Neuron (in vitro differentiated cells): ENCODE measurements at regions not wholly inside any gene's neighbourhood (a gene's known extent, or its start where the extent isn't known, plus 50 kb on each side); places are given as distances from the start of the nearest gene placed in this dataset.
"Not testable (repeated sequence)": the region's sequence is repeated elsewhere in the genome, so short reads cannot be mapped to it uniquely, and the experiment has no call there.

Source experiments
- H2AFZ ChIP-seq: one replicate; pipeline ENCODE4 v1.6.1; 2013; ENCODE audit warnings: low read depth, mild to moderate bottlenecking, inconsistent platforms, low read length, moderate library complexity
- H3K27me3 ChIP-seq: one replicate; pipeline ENCODE4 v1.6.1; 2013; ENCODE audit warnings: low read length; ENCODE audit not compliant: insufficient read depth
- H3K36me3 ChIP-seq: one replicate; pipeline ENCODE4 v1.6.1; 2013; ENCODE audit warnings: low read length; ENCODE audit not compliant: insufficient read depth
- H3K4me1 ChIP-seq: one replicate; pipeline ENCODE4 v1.6.1; 2013; ENCODE audit warnings: low read length; ENCODE audit not compliant: insufficient read depth
- H3K4me3 ChIP-seq: 2 replicates; pipeline ENCODE4 v1.5.1; 2013; ENCODE audit warnings: mild to moderate bottlenecking, low read length, moderate library complexity
- H3K9me3 ChIP-seq: one replicate; pipeline ENCODE4 v1.6.1; 2013; ENCODE audit warnings: low read length

- no peak overlapping the region for H2AFZ ChIP-seq
- H3K27me3 ChIP-seq: no peaks in the 10 kb centered on the region
- H3K4me3 ChIP-seq: no peak overlapping the region
- H3K9me3 ChIP-seq: no peaks in the 10 kb centered on the region
- H3K36me3 ChIP-seq: no peaks in the 10 kb centered on the region
- peaks cover 2% of the 10 kb centered on the region for H3K4me1 ChIP-seq
Observed at GRCh38 chr10:53699231-53699630, 926.6 kb upstream of the MBL2 start.

GRCh38 chr10:53697038-53697437, 924.5 kb upstream of the MBL2 start:
- H3K36me3 ChIP-seq: no peaks in the 10 kb centered on the region
- no peak overlapping the region for H3K4me3 ChIP-seq
- H3K27me3 ChIP-seq: no peaks in the 10 kb centered on the region
- H3K4me1 ChIP-seq: no peaks in the 10 kb centered on the region
- no peaks in the 10 kb centered on the region for H3K9me3 ChIP-seq
- no peak overlapping the region for H2AFZ ChIP-seq

GRCh38 chr10:53690524-53691240, 918.1 kb upstream of the MBL2 start:
- Histone ChIP-seq H3K4me1 (no peaks in the 10 kb centered on the region), H3K36me3 (no peaks in the 10 kb centered on the region), H2AFZ (no peak overlapping the region), H3K9me3 (no peaks in the 10 kb centered on the region), H3K27me3 (no peaks in the 10 kb centered on the region), H3K4me3 (no peak overlapping the region)

- H3K36me3 ChIP-seq: no peaks in the 10 kb centered on the region
- H2AFZ ChIP-seq: no peak overlapping the region
- peaks cover 1% of the 10 kb centered on the region for H3K4me1 ChIP-seq
- no peaks in the 10 kb centered on the region for H3K9me3 ChIP-seq
- H3K27me3 ChIP-seq: no peaks in the 10 kb centered on the region
- H3K4me3 ChIP-seq: no peak overlapping the region
Observed at GRCh38 chr10:53687800-53688199, 915.2 kb upstream of the MBL2 start.

GRCh38 chr10:53682885-53683284, 910.3 kb upstream of the MBL2 start:
- H3K4me1 ChIP-seq: peaks cover 5% of the 10 kb centered on the region
- no peaks in the 10 kb centered on the region for H3K27me3 ChIP-seq
- H3K9me3 ChIP-seq: no peaks in the 10 kb centered on the region
- H3K36me3 ChIP-seq: no peaks in the 10 kb centered on the region
- H3K4me3 ChIP-seq: no peak overlapping the region
- no peak overlapping the region for H2AFZ ChIP-seq

- Histone ChIP-seq H3K4me1 (peaks cover 5% of the 10 kb centered on the region), H2AFZ (no peak overlapping the region), H3K36me3 (no peaks in the 10 kb centered on the region), H3K27me3 (no peaks in the 10 kb centered on the region), H3K9me3 (no peaks in the 10 kb centered on the region), H3K4me3 (no peak overlapping the region)
Observed at GRCh38 chr10:53682458-53682857, 909.9 kb upstream of the MBL2 start.

GRCh38 chr10:53679666-53680065, 907.1 kb upstream of the MBL2 start:
- Histone ChIP-seq H3K9me3 (no peaks in the 10 kb centered on the region), H3K4me1 (peaks cover 5% of the 10 kb centered on the region), H3K36me3 (no peaks in the 10 kb centered on the region), H2AFZ (no peak overlapping the region), H3K4me3 (no peak overlapping the region), H3K27me3 (no peaks in the 10 kb centered on the region)

GRCh38 chr10:53675177-53675576, 902.6 kb upstream of the MBL2 start:
- no peak overlapping the region for H3K4me3 ChIP-seq
- H2AFZ ChIP-seq: no peak overlapping the region
- no peaks in the 10 kb centered on the region for H3K27me3 ChIP-seq
- no peaks in the 10 kb centered on the region for H3K36me3 ChIP-seq
- H3K9me3 ChIP-seq: no peaks in the 10 kb centered on the region
- no peaks in the 10 kb centered on the region for H3K4me1 ChIP-seq

- Histone ChIP-seq H2AFZ (no peak overlapping the region), H3K27me3 (no peaks in the 10 kb centered on the region), H3K9me3 (peaks cover 10% of the 10 kb centered on the region), H3K36me3 (no peaks in the 10 kb centered on the region), H3K4me1 (peaks cover 9% of the 10 kb centered on the region), H3K4me3 (no peak overlapping the region)
Observed at GRCh38 chr10:53667063-53667462, 894.5 kb upstream of the MBL2 start.

- H3K9me3 ChIP-seq: peaks cover 10% of the 10 kb centered on the region
- H3K4me1 ChIP-seq: peaks cover 9% of the 10 kb centered on the region
- no peaks in the 10 kb centered on the region for H3K36me3 ChIP-seq
- H2AFZ ChIP-seq: no peak overlapping the region
- H3K27me3 ChIP-seq: no peaks in the 10 kb centered on the region
- H3K4me3 ChIP-seq: no peak overlapping the region
Observed at GRCh38 chr10:53664282-53665019, 891.9 kb upstream of the MBL2 start.

GRCh38 chr10:53650794-53651193, 878.2 kb upstream of the MBL2 start:
- H3K9me3 ChIP-seq: no peaks in the 10 kb centered on the region
- H2AFZ ChIP-seq: no peak overlapping the region
- H3K4me1 ChIP-seq: no peaks in the 10 kb centered on the region
- no peaks in the 10 kb centered on the region for H3K36me3 ChIP-seq
- H3K4me3 ChIP-seq: no peak overlapping the region
- H3K27me3 ChIP-seq: no peaks in the 10 kb centered on the region

- H3K36me3 ChIP-seq, H3K9me3 ChIP-seq, H3K4me3 ChIP-seq: not testable (repeated sequence)
Observed at GRCh38 chr10:53647221-53647620, 874.6 kb upstream of the MBL2 start.

GRCh38 chr10:53646525-53646924, 873.9 kb upstream of the MBL2 start:
- Histone ChIP-seq H3K9me3 (no peaks in the 10 kb centered on the region), H2AFZ (no peak overlapping the region), H3K36me3 (no peaks in the 10 kb centered on the region), H3K4me1 (no peaks in the 10 kb centered on the region), H3K27me3 (no peaks in the 10 kb centered on the region), H3K4me3 (no peak overlapping the region)

More at GRCh38 chr10:53647221-53647620, 874.6 kb upstream of the MBL2 start:
- H3K4me1 ChIP-seq, H2AFZ ChIP-seq, H3K27me3 ChIP-seq: not testable (repeated sequence)
